Esophagus muscularis mucosa (tissue), 4 donors: ENCODE measurements at regions not wholly inside any gene's neighbourhood (a gene's known extent, or its start where the extent isn't known, plus 50 kb on each side); places are given as distances from the start of the nearest gene placed in this dataset.
A peak's percentile ranks its signal among the peaks of the same experiment; 100 is the strongest.

Source experiments
- DNase-seq: peaks from one replicate; pipeline ENCODE4 v3.0.0-alpha.2; 2017; ENCODE audit errors: extremely low spot score
- H3K27ac ChIP-seq, 4 donors: fragments of 200-600 bp; sonication (generic); replicated peaks in 1 of 4; 1 replicate in 3 of 4; 2 replicates in 1 of 4; pipeline ENCODE4 v1.5.1; 2016 to 2019; ENCODE audit warnings: mild to moderate bottlenecking in 1 of 4
- H3K27me3 ChIP-seq, 4 donors: fragments of 200-600 bp; sonication (generic); one replicate each; pipeline versions ENCODE4 v1.5.1 to v1.6.0; 2016 to 2019
- H3K36me3 ChIP-seq, 4 donors: fragments of 200-600 bp; sonication (generic); one replicate each; pipeline ENCODE4 v1.5.1; 2016 to 2019
- H3K4me1 ChIP-seq, 4 donors: fragments of 200-600 bp; sonication (generic); one replicate each; pipeline ENCODE4 v1.5.1; 2016 to 2019
- H3K4me3 ChIP-seq, 4 donors: fragments of 200-600 bp; sonication (generic); 1 replicate in 2 of 4; 2 replicates in 2 of 4; pipeline ENCODE4 v1.5.1; 2016 to 2019; ENCODE audit warnings: mild to moderate bottlenecking in 4 of 4, moderate library complexity in 1 of 4
- H3K9me3 ChIP-seq, 4 donors: fragments of 200-600 bp; sonication (generic); 1 replicate in 3 of 4; 2 replicates in 1 of 4; pipeline ENCODE4 v1.5.1; 2016 to 2019
- EP300 ChIP-seq: sonication (generic); formaldehyde crosslinking; IDR thresholded peaks from one replicate; pipeline ENCODE4 v1.6.1; 2017; ENCODE audit warnings: antibody characterized with exemption
- POLR2A ChIP-seq: fragments of 450-650 bp; IDR thresholded peaks from one replicate; pipeline ENCODE4 v1.6.1; 2017; ENCODE audit warnings: antibody characterized with exemption, moderate library complexity, mild to moderate bottlenecking, low read depth
- POLR2AphosphoS5 ChIP-seq, 2 donors: sonication (generic); formaldehyde crosslinking; IDR thresholded peaks; one replicate each; pipeline ENCODE4 v1.6.1; 2017; ENCODE audit warnings: antibody characterized with exemption in 2 of 2
- WGBS: methylation state at CpG from one replicate; pipeline ENCODE4 v1.1.5; 2018; 5-methylcytosine and 5-hydroxymethylcytosine counted together
- intact Hi-C: fragments of 100-400 bp; cut with DNase I; formaldehyde crosslinking; loops from one replicate; pipeline ENCODE4 v1.15.1; 2023
- TF ChIP-seq, protein P1 (sequence below), 3 experiments: fragments of 200-600 bp in 2 of 3; fragments of 450-650 bp in 1 of 3; sonication (generic) in 2 of 3; IDR thresholded peaks; one replicate each; pipeline ENCODE4 v1.5.1; 2017 to 2019; ENCODE audit warnings: antibody characterized with exemption in 3 of 3, mild to moderate bottlenecking in 2 of 3, moderate library complexity in 1 of 3

DNA sequence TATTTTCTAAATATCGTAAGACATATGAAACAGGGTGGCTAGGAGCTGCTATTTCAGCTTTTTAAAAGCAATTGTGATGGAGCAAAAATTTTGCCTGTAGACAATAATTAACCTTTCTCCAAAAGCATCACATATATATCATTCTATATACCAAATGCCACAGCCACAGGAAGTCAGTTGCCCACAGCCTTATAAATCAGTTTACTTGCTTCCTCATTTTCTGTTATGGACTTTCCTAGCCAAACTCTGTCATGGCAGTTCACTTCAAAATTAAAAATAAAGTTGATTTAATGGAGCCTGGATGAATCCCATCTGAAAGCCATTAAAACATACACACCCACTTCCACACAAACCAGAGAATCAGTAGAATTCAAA lies 93.4 kb upstream of the NHSL1 start:
- intact Hi-C loops, result loop anchor here (5.0 kb wide), 2 partner anchors 100 to 475 kb away; no protein-coding TSS in a partner anchor
- no peak for TF ChIP-seq POLR2A
- TF ChIP-seq, protein P1, sequence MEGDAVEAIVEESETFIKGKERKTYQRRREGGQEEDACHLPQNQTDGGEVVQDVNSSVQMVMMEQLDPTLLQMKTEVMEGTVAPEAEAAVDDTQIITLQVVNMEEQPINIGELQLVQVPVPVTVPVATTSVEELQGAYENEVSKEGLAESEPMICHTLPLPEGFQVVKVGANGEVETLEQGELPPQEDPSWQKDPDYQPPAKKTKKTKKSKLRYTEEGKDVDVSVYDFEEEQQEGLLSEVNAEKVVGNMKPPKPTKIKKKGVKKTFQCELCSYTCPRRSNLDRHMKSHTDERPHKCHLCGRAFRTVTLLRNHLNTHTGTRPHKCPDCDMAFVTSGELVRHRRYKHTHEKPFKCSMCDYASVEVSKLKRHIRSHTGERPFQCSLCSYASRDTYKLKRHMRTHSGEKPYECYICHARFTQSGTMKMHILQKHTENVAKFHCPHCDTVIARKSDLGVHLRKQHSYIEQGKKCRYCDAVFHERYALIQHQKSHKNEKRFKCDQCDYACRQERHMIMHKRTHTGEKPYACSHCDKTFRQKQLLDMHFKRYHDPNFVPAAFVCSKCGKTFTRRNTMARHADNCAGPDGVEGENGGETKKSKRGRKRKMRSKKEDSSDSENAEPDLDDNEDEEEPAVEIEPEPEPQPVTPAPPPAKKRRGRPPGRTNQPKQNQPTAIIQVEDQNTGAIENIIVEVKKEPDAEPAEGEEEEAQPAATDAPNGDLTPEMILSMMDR (IDR thresholded peaks at IDR 0.05), result no peak
- no peak for TF ChIP-seq POLR2AphosphoS5 (IDR thresholded peaks at IDR 0.05)
- TF ChIP-seq EP300, result no peak
- peak overlapping the region in 2 of 4 donors; percentile 18 to 25 for H3K4me3 ChIP-seq
- H3K4me1 ChIP-seq, result peaks cover 18 to 41% (median 35%) of the 10 kb centered on the region in 4 donors
- peak overlapping the region; percentile 27 to 74 (median 60) for H3K27ac ChIP-seq
- H3K27me3 ChIP-seq, result no peaks in the 10 kb centered on the region
- no peaks in the 10 kb centered on the region for H3K9me3 ChIP-seq
- DNase-seq, result no peak
- WGBS, result 86% methylated on average over 1 of the region's 1 CpG
- no peaks in the 10 kb centered on the region for H3K36me3 ChIP-seq

DNA sequence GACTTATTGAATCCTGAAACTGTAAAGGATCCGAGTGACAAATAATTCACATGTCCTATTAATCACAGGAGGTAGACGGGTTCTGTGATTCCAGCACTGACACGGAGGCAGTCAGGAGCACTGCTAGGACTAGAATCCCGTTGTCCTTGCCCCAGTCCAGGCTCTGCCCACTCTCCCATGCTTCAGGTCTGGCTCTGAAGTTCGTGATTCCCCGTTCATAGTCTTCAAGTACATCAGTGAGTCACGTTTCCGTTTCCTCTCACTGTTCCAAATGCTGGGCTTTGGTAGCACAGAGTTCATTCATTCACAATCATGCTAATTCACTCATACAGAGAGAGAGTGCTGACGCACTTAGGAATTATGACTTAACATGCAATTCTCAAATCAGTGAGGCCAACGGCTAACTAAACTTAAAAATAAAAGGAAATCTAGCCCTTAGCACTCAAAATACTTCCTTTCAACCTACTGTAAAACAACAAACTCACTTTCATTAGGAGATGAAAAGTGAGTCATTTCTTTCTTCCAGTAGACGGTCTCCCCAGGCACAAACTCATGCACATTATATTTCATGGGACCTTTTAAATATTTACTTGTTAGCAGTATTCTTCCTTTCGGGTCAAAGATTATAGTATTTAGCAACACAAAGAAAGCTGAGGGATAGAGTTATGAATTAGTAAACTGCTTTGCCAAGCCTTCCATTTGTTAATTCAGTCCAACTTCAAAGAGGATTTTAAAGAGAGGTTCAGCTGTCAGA lies 94.0 kb upstream of the NHSL1 start:
- no peaks in the 10 kb centered on the region for H3K36me3 ChIP-seq
- H3K4me1 ChIP-seq, result peaks cover 18 to 41% (median 35%) of the 10 kb centered on the region in 4 donors
- DNase-seq, result no peak
- WGBS, result 19% methylated on average over 12 of the region's 12 CpGs
- H3K27me3 ChIP-seq, result no peaks in the 10 kb centered on the region
- H3K4me3 ChIP-seq, result peak overlapping the region in 3 of 4 donors; percentile 5 to 25 (median 18)
- intact Hi-C loops, result loop anchor here (5.0 kb wide), 2 partner anchors 99 to 476 kb away; no protein-coding TSS in a partner anchor
- TF ChIP-seq POLR2AphosphoS5 (IDR thresholded peaks at IDR 0.05), result peak; percentile 76 to 77
- no peak for TF ChIP-seq EP300
- H3K27ac ChIP-seq, result peak overlapping the region; percentile 27 to 74 (median 60)
- no peaks in the 10 kb centered on the region for H3K9me3 ChIP-seq

DNA sequence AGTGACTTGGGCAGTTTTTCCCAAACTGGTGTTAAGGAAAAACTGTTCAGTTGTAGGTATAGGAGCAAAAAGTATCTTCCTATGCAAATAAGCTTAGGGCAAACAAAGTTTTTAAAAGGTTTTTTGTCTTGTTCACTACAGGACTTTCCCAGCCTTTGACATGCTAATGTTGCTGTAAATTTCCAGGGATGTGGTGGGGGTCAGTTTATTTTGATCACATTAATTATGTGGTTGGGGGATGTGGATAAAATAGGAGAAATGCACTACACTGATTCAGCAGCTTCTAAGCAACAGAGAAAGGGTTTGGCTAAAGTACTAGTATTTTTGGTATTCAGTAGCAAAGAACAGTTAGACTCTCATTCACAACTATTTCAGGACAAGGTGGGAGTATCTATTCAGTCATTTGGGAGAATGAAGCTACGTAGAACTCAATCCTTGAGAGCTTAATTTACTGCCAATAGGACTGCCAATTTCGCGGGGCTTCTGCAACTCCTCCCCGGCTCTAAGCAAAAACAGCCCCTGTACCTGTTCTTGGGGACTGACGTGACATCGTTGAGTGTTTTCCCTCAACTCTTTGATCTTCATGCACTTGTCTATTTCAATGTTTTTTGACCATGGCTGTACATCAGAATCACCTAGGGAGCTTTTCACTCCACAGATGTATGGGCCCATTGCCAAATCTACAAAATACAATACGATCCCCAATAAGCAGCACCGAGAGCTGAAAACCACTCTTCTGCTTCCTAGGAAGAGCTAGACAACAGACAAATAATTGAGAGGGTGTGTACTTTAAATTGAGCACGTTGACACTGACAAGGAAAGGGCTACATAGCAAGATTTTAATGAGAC lies 94.8 kb upstream of the NHSL1 start:
- H3K4me1 ChIP-seq, result peaks cover 18 to 41% (median 35%) of the 10 kb centered on the region in 4 donors
- H3K27ac ChIP-seq, result peak overlapping the region; percentile 27 to 74 (median 60)
- DNase-seq, result no peak
- H3K4me3 ChIP-seq, result no peak overlapping the region
- TF ChIP-seq POLR2A, result no peak
- no peak for TF ChIP-seq POLR2AphosphoS5 (IDR thresholded peaks at IDR 0.05)
- no peak for TF ChIP-seq EP300
- TF ChIP-seq, protein P1 (IDR thresholded peaks at IDR 0.05), result no peak
- no peaks in the 10 kb centered on the region for H3K27me3 ChIP-seq
- H3K9me3 ChIP-seq, result no peaks in the 10 kb centered on the region
- intact Hi-C loops, result loop anchor here (5.0 kb wide), 2 partner anchors 98 to 477 kb away; no protein-coding TSS in a partner anchor
- H3K36me3 ChIP-seq, result no peaks in the 10 kb centered on the region
- WGBS, result 81% methylated on average over 9 of the region's 9 CpGs

DNA sequence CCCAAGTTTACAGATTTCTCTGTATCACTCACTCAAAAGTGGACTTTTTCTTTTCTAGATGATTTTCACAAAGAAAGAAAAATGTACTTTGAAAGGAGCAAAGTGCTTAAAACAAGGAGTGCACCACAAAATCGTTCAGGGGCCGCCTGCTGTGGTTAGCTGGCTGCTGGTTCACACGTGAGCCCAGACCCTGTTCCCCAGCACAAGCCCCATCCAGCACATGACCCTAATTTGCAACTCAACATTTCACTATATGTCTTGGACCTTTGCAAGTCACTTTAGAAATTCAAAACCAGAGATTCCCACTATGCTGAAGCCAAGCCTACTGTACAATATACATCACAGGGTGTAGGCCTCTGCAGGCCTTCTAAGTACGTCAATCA lies 95.5 kb upstream of the NHSL1 start:
- Histone ChIP-seq H3K27ac (no peak overlapping the region), H3K27me3 (no peaks in the 10 kb centered on the region), H3K9me3 (no peaks in the 10 kb centered on the region), H3K4me1 (peaks cover 18 to 41% (median 35%) of the 10 kb centered on the region in 4 donors), H3K36me3 (no peaks in the 10 kb centered on the region), H3K4me3 (no peak overlapping the region)
- no peak for TF ChIP-seq POLR2AphosphoS5 (IDR thresholded peaks at IDR 0.05)
- TF ChIP-seq POLR2A, result no peak
- TF ChIP-seq EP300, result no peak
- TF ChIP-seq, protein P1 (IDR thresholded peaks at IDR 0.05), result no peak
- intact Hi-C loops, result loop anchor here (5.0 kb wide), 2 partner anchors 98 to 477 kb away; no protein-coding TSS in a partner anchor
- DNase-seq, result no peak
- 91% methylated on average over 4 of the region's 4 CpGs for WGBS

DNA sequence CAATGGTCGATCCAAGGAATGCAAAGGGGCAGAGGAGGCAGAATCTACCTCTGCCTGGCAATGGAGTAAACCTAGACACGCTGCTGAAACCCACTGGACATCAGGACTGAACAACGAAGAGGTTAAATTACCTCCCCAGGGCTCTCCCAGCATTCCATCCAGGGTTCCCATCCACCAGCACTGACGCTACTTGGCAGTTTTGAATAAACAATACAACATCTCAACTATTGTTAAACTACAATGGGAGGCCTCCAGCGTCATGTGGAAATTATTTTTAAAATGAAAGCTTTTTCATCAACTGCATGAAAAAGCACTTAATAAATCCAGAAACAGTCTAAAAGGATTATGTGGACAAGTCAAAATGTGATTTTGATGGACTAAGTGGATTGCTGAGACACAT lies 96.8 kb upstream of the NHSL1 start:
- Histone ChIP-seq H3K36me3 (no peaks in the 10 kb centered on the region), H3K27ac (peak overlapping the region in 2 of 4 donors; percentile 10 to 61), H3K9me3 (no peaks in the 10 kb centered on the region), H3K27me3 (no peaks in the 10 kb centered on the region), H3K4me3 (peak overlapping the region in 3 of 4 donors; percentile 12 to 15 (median 12)), H3K4me1 (peaks cover 18 to 38% (median 32%) of the 10 kb centered on the region in 4 donors)
- DNase-seq, result no peak
- intact Hi-C loops, result no loop called here
- TF ChIP-seq EP300, result no peak
- TF ChIP-seq POLR2AphosphoS5 (IDR thresholded peaks at IDR 0.05), result no peak
- TF ChIP-seq, protein P1 (IDR thresholded peaks at IDR 0.05), result no peak
- no peak for TF ChIP-seq POLR2A
- WGBS, result 34% methylated on average over 5 of the region's 5 CpGs
